ENCODE measurements at regions not wholly inside any gene's neighbourhood (a gene's known extent, or its start where the extent isn't known, plus 50 kb on each side); places are given as distances from the start of the nearest gene placed in this dataset.

DNA sequence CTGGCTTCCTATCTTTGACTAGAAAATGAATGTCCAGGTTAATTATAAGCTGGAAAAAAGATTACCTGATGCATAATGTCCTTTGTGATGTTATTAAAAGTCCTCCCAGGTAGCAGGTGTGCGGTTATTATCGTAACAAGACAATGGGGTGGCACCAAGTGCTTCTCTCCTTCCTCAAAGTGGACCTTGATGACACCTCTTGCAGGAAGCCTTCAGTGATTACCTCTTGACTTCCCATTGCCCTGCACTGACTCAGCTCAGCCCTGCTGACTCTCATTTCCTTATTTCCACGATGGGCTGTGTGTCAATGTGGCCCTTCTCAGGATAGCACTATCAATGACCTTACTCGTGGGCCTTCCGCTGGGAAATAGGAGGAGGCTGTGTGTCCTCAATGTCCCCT is 477.4 kb upstream of the CCL2 start:
- no peak for TF ChIP-seq CTCF (IDR thresholded peaks at IDR 0.05)
- TF ChIP-seq POLR2A (IDR thresholded peaks at IDR 0.05) = no peak

All from heart left ventricle (tissue), 13 donors.